PFSK-1 (cell line): ENCODE measurements at regions not wholly inside any gene's neighbourhood (a gene's known extent, or its start where the extent isn't known, plus 50 kb on each side); places are given as distances from the start of the nearest gene placed in this dataset.

Source experiments
- POLR2AphosphoS5 ChIP-seq: IDR thresholded peaks from 2 replicates; pipeline ENCODE4 v1.6.1; 2012; ENCODE audit warnings: low read depth, mild to moderate bottlenecking, control low read depth, low read length, moderate library complexity
- REST ChIP-seq, 2 experiments: IDR thresholded peaks; 2 replicates each; pipeline versions ENCODE4 v1.6.1 to v1.8.0; 2011 to 2012; ENCODE audit warnings: low read depth in 2 of 2, low read length in 2 of 2, control low read depth in 1 of 2, inconsistent platforms in 1 of 2, mild to moderate bottlenecking in 1 of 2, moderate library complexity in 1 of 2; ENCODE audit not compliant: insufficient read depth in 1 of 2
- TAF1 ChIP-seq: IDR thresholded peaks from 2 replicates; pipeline ENCODE4 v1.6.1; 2012; ENCODE audit warnings: low read length, control low read depth, borderline replicate concordance; ENCODE audit not compliant: insufficient read depth

- TF ChIP-seq POLR2AphosphoS5 = no peak
- no peak for TF ChIP-seq TAF1
- TF ChIP-seq REST (IDR thresholded peaks at IDR 0.05; ENCODE audit: insufficient read depth in 1 of 2, low read depth in 2 of 2, low read length in 2 of 2) = no peak
These were observed 183.4 kb upstream of the PTBP2 start for GRCh38 chr1:96538111-96538641.
